ENCODE measurements at regions not wholly inside any gene's neighbourhood (a gene's known extent, or its start where the extent isn't known, plus 50 kb on each side); places are given as distances from the start of the nearest gene placed in this dataset.

- SMC1A ChIA-PET (ENCODE audit: uncharacterized antibody, unreplicated experiment): no interaction called here
- no peak overlapping the region for H3K27ac ChIP-seq (ENCODE audit: control insufficient read depth, insufficient read depth)
- H3K36me3 ChIP-seq (ENCODE audit: control insufficient read depth in 2 of 2, insufficient read depth in 2 of 2, low read length in 1 of 2): no peaks in the 10 kb centered on the region
- H3K79me2 ChIP-seq (ENCODE audit: control insufficient read depth, insufficient read depth, low read length): no peaks in the 10 kb centered on the region
- peaks cover 0 to 2% of the 10 kb centered on the region in 2 experiments; a peak in 3 of 4 replicates for H3K27me3 ChIP-seq (replicated peaks in 1 of 2; ENCODE audit: control insufficient read depth in 2 of 2, insufficient read depth in 2 of 2, low read length in 1 of 2)
- H3K4me2 ChIP-seq (ENCODE audit: control insufficient read depth, insufficient read depth): no peak overlapping the region
- POLR2A ChIA-PET: no interaction called here
- no peak for FAIRE-seq
- WGBS (ENCODE audit: insufficient coverage, insufficient replicate concordance, low lambda C conversion rate, missing lambda C conversion rate): 43% methylated on average over 19 of the region's 19 CpGs
- BruUV-seq (replicated peaks): no TSS peak
- no peaks in the 10 kb centered on the region for H3K4me1 ChIP-seq (ENCODE audit: control insufficient read depth, insufficient read depth, low read length)
- RAD21 ChIA-PET (ENCODE audit: unreplicated experiment): no interaction called here
- in situ Hi-C loops (cut with MboI): no loop called here
- no peak for TF ChIP-seq CBX3 (IDR thresholded peaks at IDR 0.05; ENCODE audit: borderline replicate concordance, low read depth)
- TF ChIP-seq ZNF217 (IDR thresholded peaks at IDR 0.05): no peak
- TF ChIP-seq POU2F2 (IDR thresholded peaks at IDR 0.05; ENCODE audit: borderline replicate concordance, low read depth, low read length): no peak
- no peak for TF ChIP-seq STAT1 (conservative IDR thresholded peaks at IDR 0.05)
- no peak for TF ChIP-seq TAF1 (IDR thresholded peaks at IDR 0.05; ENCODE audit: borderline replicate concordance, low read depth, low read length)
- TF ChIP-seq ZBTB40 (IDR thresholded peaks at IDR 0.05; ENCODE audit: borderline replicate concordance): no peak
- TF ChIP-seq POLR2AphosphoS2 (IDR thresholded peaks at IDR 0.05; ENCODE audit: low read depth, low read length): no peak
- no peak for TF ChIP-seq MTA3 (IDR thresholded peaks at IDR 0.05; ENCODE audit: borderline replicate concordance, low read length)
- TF ChIP-seq E4F1 (IDR thresholded peaks at IDR 0.05; ENCODE audit: borderline replicate concordance, partially characterized antibody): no peak
- TF ChIP-seq PAX8 (IDR thresholded peaks at IDR 0.05): no peak
- TF ChIP-seq SRF (IDR thresholded peaks at IDR 0.05; ENCODE audit: low read depth in 2 of 2, low read length in 2 of 2): no peak
- TF ChIP-seq KAT2A (conservative IDR thresholded peaks at IDR 0.05; ENCODE audit: control insufficient read depth, low read depth, low read length): no peak
- intact Hi-C loops (cut with micrococcal nuclease; ENCODE audit: unreplicated experiment): no loop called here
- CTCF ChIA-PET: no interaction called here
- no peak overlapping the region for H3K9ac ChIP-seq (ENCODE audit: control insufficient read depth, insufficient read depth, low read length)
- no peaks in the 10 kb centered on the region for H3K9me3 ChIP-seq (replicated peaks; ENCODE audit: control insufficient read depth, insufficient read depth, low read length)
- H3K4me3 ChIP-seq: no peak overlapping the region
- DNase-seq (ENCODE audit: low read depth, low spot score): no peak
- H4K20me1 ChIP-seq (ENCODE audit: control insufficient read depth, insufficient read depth): no peaks in the 10 kb centered on the region
- H2AFZ ChIP-seq (ENCODE audit: control insufficient read depth, low read depth, low read length): no peak overlapping the region
- no peak for ATAC-seq
Observed at GRCh38 chr20:48202334-48203113, 417.2 kb upstream of the SULF2 start.
